HG03064 (cell line): ENCODE measurements at regions not wholly inside any gene's neighbourhood (a gene's known extent, or its start where the extent isn't known, plus 50 kb on each side); places are given as distances from the start of the nearest gene placed in this dataset.

Experiments used
- ATAC-seq: cut with Tn5 transposase; IDR thresholded peaks from one replicate; pipeline ENCODE4 v1.9.1; 2021; ENCODE audit warnings: low read depth; ENCODE audit not compliant: unreplicated experiment

DNA sequence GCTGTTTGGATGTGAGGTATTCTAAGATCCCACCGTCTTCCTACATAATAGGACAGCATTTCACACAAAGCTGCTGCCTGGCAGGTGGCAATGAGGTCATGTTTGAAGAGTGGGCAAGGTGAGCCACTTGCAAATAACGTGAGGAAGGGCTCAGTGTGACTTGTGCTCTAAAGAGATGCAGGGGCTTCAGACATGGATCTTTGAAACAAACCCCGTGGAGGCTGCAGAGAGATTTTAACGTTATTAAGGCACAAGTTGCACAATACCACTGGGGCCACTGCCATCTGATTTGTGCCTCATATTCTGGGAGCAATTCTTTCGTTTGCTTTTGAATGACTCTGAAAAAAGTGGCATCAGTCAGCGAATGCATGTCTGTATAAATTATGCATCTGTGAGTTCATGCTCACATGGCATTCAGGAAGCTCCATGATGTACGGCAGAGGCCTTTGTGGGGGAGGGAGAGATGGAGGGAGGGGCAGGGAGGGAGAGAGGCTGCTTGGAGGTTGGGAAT lies 362.0 kb downstream of the SOX11 start:
- no peak for ATAC-seq

GRCh38 chr2:6060992-6061663 lies 368.9 kb downstream of the SOX11 start:
- ATAC-seq = no peak

- ATAC-seq = no peak
Observed at GRCh38 chr2:6064757-6065156, 372.6 kb downstream of the SOX11 start.

GRCh38 chr2:6065703-6066102 lies 373.5 kb downstream of the SOX11 start:
- ATAC-seq = no peak

DNA sequence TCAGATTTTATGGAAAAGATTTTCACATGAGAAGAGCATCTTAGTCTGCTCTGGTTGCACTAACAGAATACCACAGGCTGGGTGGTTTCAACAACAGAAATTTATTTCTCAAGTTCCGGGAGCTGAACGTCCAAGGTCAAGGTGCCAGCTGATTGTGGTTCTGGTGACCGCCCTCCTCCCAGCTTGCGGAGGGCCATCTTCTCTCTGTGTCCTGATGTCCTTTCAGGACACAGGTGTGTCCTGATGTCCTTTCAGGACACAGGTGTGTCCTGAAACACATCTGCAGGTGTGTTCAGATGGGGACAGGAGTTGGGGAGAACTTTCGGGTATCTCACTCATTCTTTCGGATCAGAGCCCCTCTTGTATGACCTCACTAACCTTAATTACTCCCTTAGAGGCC lies 374.9 kb downstream of the SOX11 start:
- ATAC-seq = no peak

DNA sequence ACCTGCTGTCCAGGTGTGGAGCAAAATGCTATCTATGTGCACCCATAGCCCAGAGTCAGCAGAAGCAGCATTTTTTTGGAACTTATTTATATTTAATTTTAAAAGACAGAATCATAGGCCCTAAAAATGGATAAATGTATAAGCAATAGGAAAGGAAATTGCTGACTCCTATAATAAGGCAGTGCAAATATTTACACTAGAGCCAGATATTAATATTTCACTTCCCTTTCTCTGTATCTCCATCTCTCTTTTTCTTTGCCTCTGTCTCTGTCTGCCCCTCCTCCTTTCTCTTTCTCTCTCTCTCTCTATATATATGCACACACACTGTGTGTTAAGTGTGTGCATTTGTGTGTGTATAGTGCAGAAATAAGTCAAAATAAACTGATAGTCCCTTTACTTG lies 375.6 kb downstream of the SOX11 start:
- ATAC-seq = no peak

- ATAC-seq = no peak
Observed at GRCh38 chr2:6068429-6068828, 376.2 kb downstream of the SOX11 start.

DNA sequence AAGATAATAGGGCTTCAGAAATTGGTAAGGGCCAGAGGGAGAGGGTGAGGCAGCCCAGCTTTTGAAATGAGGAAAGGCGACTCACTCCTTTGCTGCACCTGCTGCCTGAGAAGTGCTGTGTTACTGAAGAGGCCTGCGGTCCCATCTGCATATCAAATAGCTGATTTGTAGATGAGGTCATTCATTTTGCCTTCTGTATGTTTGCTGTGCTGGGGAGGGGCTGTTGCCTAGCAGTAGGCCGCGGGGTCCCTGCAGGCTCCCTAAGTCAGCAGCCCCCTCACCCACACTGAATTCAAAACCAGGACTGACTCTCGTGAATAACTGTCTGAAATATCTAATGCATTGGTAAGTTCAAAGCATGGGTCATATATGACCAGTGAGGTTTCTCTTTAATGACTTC lies 377.2 kb downstream of the SOX11 start:
- no peak for ATAC-seq

- ATAC-seq = no peak
Observed at GRCh38 chr2:6071519-6071918, 379.3 kb downstream of the SOX11 start.

GRCh38 chr2:6072276-6072675 lies 380.1 kb downstream of the SOX11 start:
- no peak for ATAC-seq

DNA sequence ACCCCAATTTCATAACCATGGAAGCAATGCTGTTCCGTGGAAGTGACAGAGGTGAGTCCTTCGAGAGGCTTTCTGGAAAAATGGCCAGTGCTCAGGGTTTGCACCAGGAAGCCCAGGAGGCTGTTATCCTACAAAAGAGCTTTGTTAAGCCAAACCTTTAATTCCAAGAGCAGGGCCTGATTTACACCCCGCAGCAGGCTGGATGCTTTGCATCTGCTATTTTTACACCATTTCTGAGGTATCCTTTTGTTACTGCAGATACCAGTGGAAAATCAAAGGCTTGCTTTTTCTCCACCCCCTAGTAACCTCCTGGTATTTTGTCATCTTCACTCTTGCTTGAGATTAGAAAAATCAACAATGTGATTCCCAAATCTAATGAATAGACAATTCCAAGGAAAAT lies 380.6 kb downstream of the SOX11 start:
- ATAC-seq = no peak

GRCh38 chr2:6073191-6074088 lies 381.3 kb downstream of the SOX11 start:
- ATAC-seq = no peak

GRCh38 chr2:6074089-6074643 lies 382.0 kb downstream of the SOX11 start:
- no peak for ATAC-seq

DNA sequence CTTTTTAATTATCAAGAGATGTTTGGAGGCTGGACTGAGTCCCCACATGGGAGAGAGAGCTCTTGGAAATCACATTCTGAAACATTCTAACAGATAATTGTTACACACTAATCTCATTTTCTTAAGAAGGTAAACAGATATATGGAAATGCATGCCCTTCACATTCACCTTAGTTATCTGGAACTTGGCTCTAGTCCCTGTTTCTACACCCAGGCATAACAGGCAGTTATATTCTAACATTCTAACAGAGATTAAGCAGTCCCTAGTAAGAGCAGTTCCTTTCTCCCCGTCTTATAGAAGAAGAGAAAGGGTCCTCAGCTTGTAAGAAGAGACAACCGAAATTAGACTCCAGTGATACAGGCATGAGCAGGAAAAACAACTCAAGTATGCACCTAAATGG lies 385.4 kb downstream of the SOX11 start:
- no peak for ATAC-seq

- no peak for ATAC-seq
Observed at GRCh38 chr2:6078414-6078813, 386.2 kb downstream of the SOX11 start.

DNA sequence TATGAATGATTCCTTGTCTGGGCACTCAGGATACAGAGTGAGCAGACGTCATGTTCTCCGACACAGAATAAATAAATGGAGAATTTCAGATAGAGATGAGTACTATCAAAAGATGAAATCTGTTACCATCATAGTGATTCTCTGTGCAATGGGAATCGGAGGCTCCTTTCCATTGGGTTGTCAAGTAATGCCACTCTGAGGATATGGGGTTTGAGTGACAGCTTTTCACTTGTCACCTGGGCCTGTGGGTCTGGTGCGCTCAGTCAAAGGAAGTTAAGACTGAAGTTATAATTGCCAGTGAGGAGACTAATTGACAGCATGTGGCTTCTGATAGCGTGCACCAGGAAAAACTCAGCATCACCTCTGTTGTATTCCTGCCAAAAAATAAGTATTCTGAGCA lies 387.2 kb downstream of the SOX11 start:
- ATAC-seq = no peak

DNA sequence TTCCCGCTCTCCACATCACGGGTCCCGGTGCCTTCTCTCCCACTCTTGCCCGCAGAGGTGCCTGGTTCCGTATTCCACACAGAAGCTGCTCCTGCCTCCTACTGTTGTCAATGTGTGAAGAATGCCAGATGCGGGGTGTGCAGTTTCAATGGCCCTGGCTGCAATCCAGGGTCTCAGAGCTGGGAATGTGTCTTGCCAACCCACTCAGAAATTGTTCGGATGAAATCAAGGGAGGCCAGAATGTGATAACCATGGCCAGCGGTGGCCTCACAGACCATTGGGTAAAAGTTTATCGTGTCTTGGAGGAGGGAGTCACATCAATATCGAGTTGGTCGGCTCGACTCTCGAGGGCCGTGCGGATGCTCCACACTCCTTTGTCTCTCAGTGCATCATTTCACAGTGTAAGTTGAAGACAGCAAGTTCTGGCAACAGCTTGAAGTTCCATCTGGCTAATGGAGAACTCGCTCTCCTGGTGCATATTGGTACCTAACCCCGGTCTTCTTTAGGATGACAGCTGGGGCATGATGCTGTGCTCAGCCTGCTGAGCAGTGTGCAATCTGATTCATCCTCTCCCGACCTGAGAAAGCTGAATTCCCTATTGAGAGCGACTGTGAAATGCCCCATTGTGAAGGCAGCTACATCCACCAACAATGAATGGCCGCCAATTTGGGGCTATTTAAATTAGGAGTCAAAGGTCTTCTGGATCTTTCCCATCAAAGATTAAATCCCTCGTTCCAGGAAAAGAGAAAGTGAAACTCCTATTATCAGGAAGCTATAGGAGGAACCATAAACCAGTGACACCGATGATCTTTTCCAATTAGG lies 389.0 kb downstream of the SOX11 start:
- ATAC-seq = no peak

DNA sequence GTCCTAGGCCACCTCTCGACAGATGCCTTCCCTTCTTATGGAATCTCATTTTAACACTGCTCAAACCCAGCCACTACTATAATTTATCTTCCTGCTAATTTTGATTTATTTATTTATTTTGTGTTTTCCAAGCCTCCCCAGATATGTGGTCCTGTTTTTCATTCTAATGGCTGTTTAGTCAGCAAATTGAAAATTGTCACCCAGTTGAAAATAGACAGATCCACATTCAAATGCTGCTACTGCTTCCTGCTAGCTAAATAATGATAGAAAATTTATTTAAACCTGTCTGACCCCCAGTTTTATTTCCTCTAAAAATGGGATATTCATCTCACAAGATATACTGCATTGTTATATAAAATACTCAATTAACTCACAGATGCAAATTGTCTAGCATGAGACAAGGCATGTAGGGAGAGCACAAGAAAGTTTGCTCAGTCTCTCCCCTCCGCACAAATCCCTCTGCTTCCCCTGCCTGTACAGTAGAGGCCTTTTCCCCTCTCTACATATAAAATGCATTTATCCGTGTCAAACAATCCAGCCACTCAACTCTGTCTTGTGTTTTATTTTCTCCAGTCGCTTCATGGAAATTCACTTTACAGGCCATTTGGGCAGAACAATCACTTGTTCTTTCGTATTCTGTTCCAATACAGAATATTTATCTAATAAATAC lies 389.9 kb downstream of the SOX11 start:
- ATAC-seq = no peak

- no peak for ATAC-seq
Observed at GRCh38 chr2:6082625-6083018, 390.4 kb downstream of the SOX11 start.

DNA sequence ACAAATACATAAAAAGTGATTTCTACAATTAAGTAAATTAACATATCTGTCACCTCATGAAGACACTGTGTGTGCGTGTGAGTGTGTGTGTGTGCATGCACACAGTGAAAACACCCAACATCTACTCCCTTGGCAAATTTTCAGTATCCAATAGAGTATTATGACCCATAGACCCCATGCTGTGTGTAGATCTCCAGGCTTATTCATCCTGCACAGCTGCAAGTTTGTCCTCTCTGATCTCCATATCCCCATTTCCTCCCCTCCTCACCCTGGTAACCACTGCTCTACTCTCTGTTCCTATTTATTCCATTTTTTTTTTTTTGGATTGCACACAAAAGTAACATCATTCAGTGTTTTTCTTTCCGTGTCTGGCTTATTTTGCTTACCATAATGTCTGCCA lies 391.0 kb downstream of the SOX11 start:
- no peak for ATAC-seq
